ENCODE measurements at regions not wholly inside any gene's neighbourhood (a gene's known extent, or its start where the extent isn't known, plus 50 kb on each side); places are given as distances from the start of the nearest gene placed in this dataset.

- TF ChIP-seq EZH2 (IDR thresholded peaks at IDR 0.05; ENCODE audit: insufficient read depth, poor library complexity, severe bottlenecking) (no peak), EZH2phosphoT487 (IDR thresholded peaks at IDR 0.05; ENCODE audit: insufficient read depth, low read depth) (no peak)
These were observed 669.3 kb downstream of the BCL11A start for GRCh38 chr2:59884166-59884565.

Measured in GM23248 (cell line).